IgD-negative memory B cell (primary cell): ENCODE measurements at regions not wholly inside any gene's neighbourhood (a gene's known extent, or its start where the extent isn't known, plus 50 kb on each side); places are given as distances from the start of the nearest gene placed in this dataset.

Experiments
- H3K27ac Mint-ChIP-seq, 3 donors: one replicate each; pipeline ENCODE4 v1.8.0; 2020 to 2022; ENCODE audit warnings: mild to moderate bottlenecking in 3 of 3, mixed read lengths in 3 of 3, moderate library complexity in 1 of 3
- H3K27me3 Mint-ChIP-seq: one replicate; pipeline ENCODE4 v1.8.0; 2021; ENCODE audit warnings: mixed read lengths
- H3K36me3 Mint-ChIP-seq: one replicate; pipeline ENCODE4 v1.8.0; 2020; ENCODE audit warnings: mild to moderate bottlenecking, mixed read lengths
- H3K4me1 Mint-ChIP-seq, 3 donors: one replicate each; pipeline ENCODE4 v1.8.0; 2020 to 2022; ENCODE audit warnings: mixed read lengths in 3 of 3, mild to moderate bottlenecking in 1 of 3
- H3K4me3 Mint-ChIP-seq, 4 donors: one replicate each; pipeline ENCODE4 v1.8.0; 2020 to 2022; ENCODE audit warnings: mild to moderate bottlenecking in 4 of 4, mixed read lengths in 4 of 4, moderate library complexity in 3 of 4
- H3K9me3 Mint-ChIP-seq, 3 donors: one replicate each; pipeline ENCODE4 v1.8.0; 2020 to 2021; ENCODE audit warnings: mixed read lengths in 3 of 3, mild to moderate bottlenecking in 1 of 3

GRCh38 chr7:124577256-124577655, 188.3 kb downstream of the GPR37 start:
- Mint-ChIP-seq H3K27ac (no peak overlapping the region), H3K4me1 (no peaks in the 10 kb centered on the region), H3K27me3 (no peaks in the 10 kb centered on the region), H3K9me3 (peaks cover 0 to 4% (median under 1%) of the 10 kb centered on the region in 3 donors), H3K36me3 (peaks cover 4% of the 10 kb centered on the region), H3K4me3 (no peak overlapping the region)

- Mint-ChIP-seq H3K4me3 (no peak overlapping the region), H3K27ac (no peak overlapping the region), H3K9me3 (peaks cover 0 to 10% (median 1%) of the 10 kb centered on the region in 3 donors), H3K27me3 (no peaks in the 10 kb centered on the region), H3K4me1 (no peaks in the 10 kb centered on the region), H3K36me3 (peaks cover 5% of the 10 kb centered on the region)
These were observed 190.4 kb downstream of the GPR37 start for GRCh38 chr7:124575176-124575575.

GRCh38 chr7:124570558-124570957, 195.0 kb downstream of the GPR37 start:
- Mint-ChIP-seq H3K4me1 (no peaks in the 10 kb centered on the region), H3K27me3 (no peaks in the 10 kb centered on the region), H3K4me3 (no peak overlapping the region), H3K36me3 (peaks cover 3% of the 10 kb centered on the region), H3K27ac (no peak overlapping the region), H3K9me3 (peaks cover 0 to 10% (median 1%) of the 10 kb centered on the region in 3 donors)

- no peaks in the 10 kb centered on the region for H3K4me1 Mint-ChIP-seq
- no peaks in the 10 kb centered on the region for H3K27me3 Mint-ChIP-seq
- H3K27ac Mint-ChIP-seq, result no peak overlapping the region
- H3K36me3 Mint-ChIP-seq, result no peaks in the 10 kb centered on the region
- peaks cover 0 to 5% (median 2%) of the 10 kb centered on the region in 3 donors for H3K9me3 Mint-ChIP-seq
- H3K4me3 Mint-ChIP-seq, result no peak overlapping the region
These were observed 199.0 kb downstream of the GPR37 start for GRCh38 chr7:124566583-124566982.

DNA sequence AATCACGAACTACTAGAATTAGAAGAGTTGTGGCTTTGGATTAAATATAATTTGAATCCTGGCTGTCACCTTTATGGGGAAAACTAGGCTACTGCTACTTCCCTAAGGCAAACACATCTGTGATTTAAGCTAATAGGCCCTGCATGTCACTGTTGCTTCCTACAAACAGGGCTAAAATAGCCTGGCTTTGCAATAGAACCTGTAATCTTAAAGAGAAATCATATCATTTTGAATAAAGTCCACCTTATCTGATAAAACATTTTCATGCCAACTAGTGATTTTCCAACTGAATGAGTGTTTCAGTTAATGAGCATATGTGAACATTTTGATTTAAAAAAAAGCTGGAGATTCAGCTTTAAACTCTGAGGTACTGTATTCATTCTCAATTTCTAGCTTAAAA, 208.0 kb downstream of the GPR37 start:
- peaks cover 0 to 5% (median 3%) of the 10 kb centered on the region in 3 donors for H3K9me3 Mint-ChIP-seq
- H3K4me1 Mint-ChIP-seq, result no peaks in the 10 kb centered on the region
- peaks cover 1% of the 10 kb centered on the region for H3K36me3 Mint-ChIP-seq
- no peak overlapping the region for H3K27ac Mint-ChIP-seq
- H3K27me3 Mint-ChIP-seq, result no peaks in the 10 kb centered on the region
- no peak overlapping the region for H3K4me3 Mint-ChIP-seq

DNA sequence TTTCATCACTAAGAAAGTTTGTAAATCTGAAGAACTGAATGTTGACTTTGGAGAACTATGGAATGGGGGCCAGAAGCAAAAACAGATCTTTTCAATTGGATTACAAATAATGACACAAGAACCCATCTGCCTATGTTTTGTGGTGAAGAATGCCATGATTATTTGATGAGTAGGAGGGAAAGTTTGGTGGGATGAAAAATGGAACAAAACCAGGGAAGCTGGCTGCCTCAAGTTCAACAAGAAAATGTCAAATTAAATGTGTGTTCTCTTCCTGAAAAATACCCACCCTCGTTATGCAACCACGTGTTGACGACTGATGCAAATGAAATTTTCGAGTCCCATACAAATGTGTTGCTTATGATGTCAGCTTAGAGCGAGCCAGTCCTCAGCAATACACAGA, 208.5 kb downstream of the GPR37 start:
- Mint-ChIP-seq H3K4me3 (no peak overlapping the region), H3K36me3 (peaks cover 1% of the 10 kb centered on the region), H3K4me1 (no peaks in the 10 kb centered on the region), H3K27me3 (no peaks in the 10 kb centered on the region), H3K27ac (no peak overlapping the region), H3K9me3 (peaks cover 0 to 5% (median 3%) of the 10 kb centered on the region in 3 donors)

GRCh38 chr7:124553502-124553901, 212.1 kb downstream of the GPR37 start:
- no peak overlapping the region for H3K27ac Mint-ChIP-seq
- H3K4me1 Mint-ChIP-seq, result no peaks in the 10 kb centered on the region
- H3K36me3 Mint-ChIP-seq, result no peaks in the 10 kb centered on the region
- H3K4me3 Mint-ChIP-seq, result no peak overlapping the region
- H3K9me3 Mint-ChIP-seq, result peaks cover 1 to 8% (median 3%) of the 10 kb centered on the region in 3 donors
- H3K27me3 Mint-ChIP-seq, result no peaks in the 10 kb centered on the region

GRCh38 chr7:124552217-124552616, 213.4 kb downstream of the GPR37 start:
- Mint-ChIP-seq H3K9me3 (peaks cover 1 to 8% (median 3%) of the 10 kb centered on the region in 3 donors), H3K27me3 (no peaks in the 10 kb centered on the region), H3K27ac (no peak overlapping the region), H3K36me3 (no peaks in the 10 kb centered on the region), H3K4me3 (no peak overlapping the region), H3K4me1 (no peaks in the 10 kb centered on the region)

DNA sequence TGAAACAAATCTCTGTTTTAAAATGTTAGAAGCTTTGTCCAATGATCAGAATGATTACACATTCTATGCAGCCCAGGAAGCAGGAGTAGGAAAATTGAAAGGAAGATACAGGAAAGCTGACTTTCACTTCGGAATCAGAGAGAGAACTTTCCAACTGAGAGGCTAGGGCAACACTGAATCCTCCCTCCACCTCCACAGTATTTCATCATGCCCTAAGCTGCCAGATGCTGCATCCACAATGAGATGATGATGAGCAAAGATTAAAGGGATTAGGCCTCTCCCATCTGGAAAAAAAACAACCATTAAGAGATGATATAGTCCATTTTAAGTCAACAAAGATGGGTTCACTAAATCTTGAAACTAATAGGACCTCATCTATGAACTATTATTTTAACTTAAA, 215.6 kb downstream of the GPR37 start:
- no peaks in the 10 kb centered on the region for H3K4me1 Mint-ChIP-seq
- no peak overlapping the region for H3K4me3 Mint-ChIP-seq
- H3K27me3 Mint-ChIP-seq, result no peaks in the 10 kb centered on the region
- no peak overlapping the region for H3K27ac Mint-ChIP-seq
- H3K9me3 Mint-ChIP-seq, result peaks cover 0 to 4% (median 1%) of the 10 kb centered on the region in 3 donors
- H3K36me3 Mint-ChIP-seq, result no peaks in the 10 kb centered on the region

DNA sequence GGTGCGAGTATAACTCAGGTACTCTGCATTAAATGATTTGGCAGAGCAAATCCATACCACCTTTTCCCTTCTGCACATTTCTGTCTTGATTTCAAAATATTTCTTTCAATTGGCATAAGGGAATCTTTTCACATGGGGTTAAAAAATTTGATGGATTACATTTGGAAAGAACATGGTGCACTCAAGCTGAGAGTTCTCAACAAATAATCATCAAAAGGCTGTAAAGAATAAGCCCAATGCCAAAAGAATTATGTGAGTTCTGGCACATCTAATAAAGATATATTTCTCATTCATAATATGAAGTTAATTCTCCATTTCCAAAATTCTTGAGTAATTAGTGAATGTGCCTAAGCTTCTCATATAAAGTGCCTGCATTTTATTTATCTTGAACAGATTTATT, 223.1 kb downstream of the GPR37 start:
- no peak overlapping the region for H3K27ac Mint-ChIP-seq
- no peaks in the 10 kb centered on the region for H3K4me1 Mint-ChIP-seq
- H3K36me3 Mint-ChIP-seq, result no peaks in the 10 kb centered on the region
- no peaks in the 10 kb centered on the region for H3K27me3 Mint-ChIP-seq
- H3K9me3 Mint-ChIP-seq, result peaks cover 0 to 3% (median 2%) of the 10 kb centered on the region in 3 donors
- H3K4me3 Mint-ChIP-seq, result no peak overlapping the region

DNA sequence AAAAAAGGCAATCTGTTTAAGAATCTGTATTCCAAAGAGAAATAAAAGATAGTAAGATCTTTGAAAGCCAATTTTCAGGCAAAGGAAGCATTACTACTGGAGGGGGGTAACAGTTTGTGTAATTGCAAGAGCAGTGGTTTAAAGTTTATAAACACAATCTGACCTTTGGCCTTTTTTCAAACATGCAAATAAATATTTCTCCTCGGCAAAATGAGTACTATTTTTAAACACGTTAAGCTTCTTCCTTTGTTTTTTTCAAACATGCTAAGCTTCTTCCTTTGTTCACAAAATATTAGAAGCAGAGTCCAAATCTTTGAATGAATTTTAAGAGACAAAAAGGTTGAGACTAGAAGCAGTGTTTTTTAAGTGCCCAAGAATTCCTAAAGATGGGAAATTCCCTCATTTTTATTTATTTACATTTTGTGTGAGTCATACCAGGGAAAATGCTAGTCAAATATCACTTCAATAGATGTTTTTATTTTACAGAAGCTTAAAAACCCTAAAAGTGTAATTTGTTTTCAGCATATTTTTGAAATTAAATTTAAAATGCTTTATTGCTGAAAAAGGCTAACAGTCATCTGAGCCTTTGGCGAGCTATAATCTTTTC, 229.3 kb downstream of the GPR37 start:
- Mint-ChIP-seq H3K9me3 (no peaks in the 10 kb centered on the region), H3K27me3 (no peaks in the 10 kb centered on the region), H3K4me3 (no peak overlapping the region), H3K27ac (no peak overlapping the region), H3K4me1 (no peaks in the 10 kb centered on the region), H3K36me3 (no peaks in the 10 kb centered on the region)

DNA sequence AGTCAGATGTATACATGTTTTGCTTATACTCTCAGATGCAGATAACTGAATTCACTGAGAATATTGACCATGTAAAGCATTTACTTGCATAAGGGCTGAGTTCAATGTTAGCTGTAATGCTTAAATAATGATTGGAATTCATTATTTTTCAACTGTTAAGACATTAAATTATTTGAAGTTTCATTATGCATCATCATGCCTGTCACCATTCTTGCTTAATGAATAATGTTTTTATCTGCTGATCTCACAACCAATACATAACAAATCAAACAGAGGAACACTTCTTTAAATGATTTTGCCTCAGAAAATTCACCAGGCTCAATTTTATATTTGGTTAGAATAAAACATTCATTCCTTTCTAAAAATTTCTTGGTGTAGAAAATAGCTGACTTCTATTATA, 233.4 kb downstream of the GPR37 start:
- H3K4me3 Mint-ChIP-seq, result no peak overlapping the region
- H3K4me1 Mint-ChIP-seq, result peaks cover 0 to 2% (median 0%) of the 10 kb centered on the region in 3 donors
- no peaks in the 10 kb centered on the region for H3K36me3 Mint-ChIP-seq
- H3K27ac Mint-ChIP-seq, result no peak overlapping the region
- H3K9me3 Mint-ChIP-seq, result peaks cover 0 to 4% (median 1%) of the 10 kb centered on the region in 3 donors
- H3K27me3 Mint-ChIP-seq, result no peaks in the 10 kb centered on the region

DNA sequence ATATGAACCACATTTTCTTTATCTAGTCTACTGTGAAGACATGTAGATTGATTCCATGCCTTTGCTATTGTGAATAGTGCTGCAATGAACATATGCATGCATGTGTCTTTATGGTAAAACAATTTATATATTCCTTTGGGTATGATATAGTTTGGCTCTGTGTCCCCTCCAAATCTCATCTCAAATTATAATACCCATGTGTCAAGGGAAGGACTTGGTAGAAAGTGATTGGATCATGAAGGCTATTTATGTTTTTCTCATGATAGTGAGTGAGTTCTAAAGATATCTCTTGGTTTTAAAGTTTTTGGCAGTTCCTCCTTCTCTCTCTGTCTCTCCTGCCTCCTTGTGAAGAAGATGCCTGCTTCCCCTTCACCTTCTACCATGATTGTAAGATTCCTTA, 248.7 kb downstream of the GPR37 start:
- H3K27me3 Mint-ChIP-seq, result no peaks in the 10 kb centered on the region
- no peak overlapping the region for H3K4me3 Mint-ChIP-seq
- H3K27ac Mint-ChIP-seq, result no peak overlapping the region
- H3K9me3 Mint-ChIP-seq, result peaks cover 2 to 12% (median 4%) of the 10 kb centered on the region in 3 donors
- H3K36me3 Mint-ChIP-seq, result peaks cover 2% of the 10 kb centered on the region
- no peaks in the 10 kb centered on the region for H3K4me1 Mint-ChIP-seq

- Mint-ChIP-seq H3K27me3 (no peaks in the 10 kb centered on the region), H3K4me3 (no peak overlapping the region), H3K27ac (no peak overlapping the region), H3K36me3 (peaks cover 2% of the 10 kb centered on the region), H3K4me1 (no peaks in the 10 kb centered on the region), H3K9me3 (peaks cover 0 to 19% (median 5%) of the 10 kb centered on the region in 3 donors)
These were observed 250.3 kb downstream of the GPR37 start for GRCh38 chr7:124515106-124515830.

DNA sequence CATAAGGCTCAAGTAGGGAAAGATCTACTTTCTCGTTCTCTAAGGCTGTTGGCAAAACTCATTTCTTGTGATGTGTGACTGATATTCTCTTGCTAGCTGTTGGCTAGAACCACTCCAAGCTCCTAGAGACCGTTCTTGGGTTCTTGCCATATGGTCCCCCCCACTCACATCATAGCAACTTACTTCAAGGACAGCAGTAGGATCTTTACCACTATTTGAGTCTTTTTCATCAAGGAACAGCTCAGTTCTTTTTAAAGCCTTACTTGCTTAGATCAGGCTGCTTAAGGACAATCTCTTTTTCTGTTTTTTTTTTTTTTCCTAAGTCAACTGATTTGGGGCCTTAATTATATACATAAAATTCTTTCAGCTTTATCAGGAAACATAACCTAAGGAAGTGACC, 251.1 kb downstream of the GPR37 start:
- peaks cover 0 to 19% (median 6%) of the 10 kb centered on the region in 3 donors for H3K9me3 Mint-ChIP-seq
- H3K4me3 Mint-ChIP-seq, result no peak overlapping the region
- H3K4me1 Mint-ChIP-seq, result no peaks in the 10 kb centered on the region
- H3K27me3 Mint-ChIP-seq, result no peaks in the 10 kb centered on the region
- peaks cover 2% of the 10 kb centered on the region for H3K36me3 Mint-ChIP-seq
- H3K27ac Mint-ChIP-seq, result no peak overlapping the region

DNA sequence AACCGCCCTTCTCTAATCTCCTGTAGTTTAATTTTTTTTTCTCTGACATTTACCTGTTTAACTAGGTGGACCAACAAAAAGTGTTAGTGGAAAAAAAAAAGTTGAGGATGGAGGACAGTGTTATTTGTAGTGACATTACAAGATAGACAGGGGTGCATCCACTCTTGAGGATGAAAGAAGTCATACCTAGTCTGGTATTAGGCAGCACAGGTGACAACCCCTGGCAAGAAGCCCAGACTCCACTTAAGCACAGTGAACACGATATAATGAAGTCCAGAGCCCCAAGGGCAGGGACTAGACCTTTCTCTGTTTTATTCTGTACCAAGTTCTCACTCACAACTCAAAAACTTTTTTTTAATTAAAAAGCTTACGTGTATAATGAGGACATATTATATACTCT, 268.4 kb downstream of the GPR37 start:
- no peaks in the 10 kb centered on the region for H3K36me3 Mint-ChIP-seq
- no peaks in the 10 kb centered on the region for H3K27me3 Mint-ChIP-seq

More for the DNA sequence above, 268.4 kb downstream of the GPR37 start:
- Mint-ChIP-seq H3K4me3 (no peak overlapping the region), H3K9me3 (peaks cover 0 to 4% (median 3%) of the 10 kb centered on the region in 3 donors), H3K27ac (no peak overlapping the region), H3K4me1 (peaks cover 0 to 2% (median 0%) of the 10 kb centered on the region in 3 donors)
